Heart left ventricle (tissue), 13 donors: ENCODE measurements at regions not wholly inside any gene's neighbourhood (a gene's known extent, or its start where the extent isn't known, plus 50 kb on each side); places are given as distances from the start of the nearest gene placed in this dataset.

Experiments
- POLR2A ChIP-seq, 2 donors: fragments of 450-650 bp; IDR thresholded peaks; one replicate each; pipeline ENCODE4 v1.6.1; 2017; ENCODE audit warnings: antibody characterized with exemption in 2 of 2, mild to moderate bottlenecking in 2 of 2, moderate library complexity in 2 of 2
- TF ChIP-seq, protein P1 (sequence below), 12 donors: fragments of 200-600 bp; sonication (generic) in 4 of 12; IDR thresholded peaks; one replicate each; pipeline versions ENCODE4 v1.5.0 to v1.8.0; 2018 to 2022; ENCODE audit warnings: antibody characterized with exemption in 12 of 12, mild to moderate bottlenecking in 5 of 12
- donor health status: ischemic (EF 13 %, LVEDD 7.1; RV severe dilation, severe dysfunction).
- donor health status: DM: no; HTN: yes; CAD: no.
- donor health status: DM: no; HTN: no; CAD: no.
- donor health status: ischemic (EF 25% LVEDD 6.9; RV normal size, moderate dysfunction).
- donor health status: ischemic (EF 25% LVEDD 5.7; RV mildly dilated, moderate dysfunction).
- donor health status: ischemic (EF 35%, LVEDD 5.7; RV mildly dilated, moderate dysfunction).
- donor health status: nonischemic (EF 11% LVEDD 7.7; RV severe dilation, severe dysfunction).
- donor health status: DM: yes; HTN: yes; CAD: no.
- donor health status: PGD.
- donor health status: ischemic (EF 29% LVEDD 5.4; RV normal size, mild dysfunction).
- donor health status: nonischemic (EF 23%, LVEDD 6.1; RV moderate dilation, normal function).

GRCh38 chr18:55085557-55086285 lies 126.5 kb upstream of the CCDC68 start:
- TF ChIP-seq, protein P1, sequence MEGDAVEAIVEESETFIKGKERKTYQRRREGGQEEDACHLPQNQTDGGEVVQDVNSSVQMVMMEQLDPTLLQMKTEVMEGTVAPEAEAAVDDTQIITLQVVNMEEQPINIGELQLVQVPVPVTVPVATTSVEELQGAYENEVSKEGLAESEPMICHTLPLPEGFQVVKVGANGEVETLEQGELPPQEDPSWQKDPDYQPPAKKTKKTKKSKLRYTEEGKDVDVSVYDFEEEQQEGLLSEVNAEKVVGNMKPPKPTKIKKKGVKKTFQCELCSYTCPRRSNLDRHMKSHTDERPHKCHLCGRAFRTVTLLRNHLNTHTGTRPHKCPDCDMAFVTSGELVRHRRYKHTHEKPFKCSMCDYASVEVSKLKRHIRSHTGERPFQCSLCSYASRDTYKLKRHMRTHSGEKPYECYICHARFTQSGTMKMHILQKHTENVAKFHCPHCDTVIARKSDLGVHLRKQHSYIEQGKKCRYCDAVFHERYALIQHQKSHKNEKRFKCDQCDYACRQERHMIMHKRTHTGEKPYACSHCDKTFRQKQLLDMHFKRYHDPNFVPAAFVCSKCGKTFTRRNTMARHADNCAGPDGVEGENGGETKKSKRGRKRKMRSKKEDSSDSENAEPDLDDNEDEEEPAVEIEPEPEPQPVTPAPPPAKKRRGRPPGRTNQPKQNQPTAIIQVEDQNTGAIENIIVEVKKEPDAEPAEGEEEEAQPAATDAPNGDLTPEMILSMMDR (IDR thresholded peaks at IDR 0.05), result no peak
- no peak for TF ChIP-seq POLR2A (IDR thresholded peaks at IDR 0.05)
